Mesodermal cell (in vitro differentiated cells): ENCODE measurements at regions not wholly inside any gene's neighbourhood (a gene's known extent, or its start where the extent isn't known, plus 50 kb on each side); places are given as distances from the start of the nearest gene placed in this dataset.
"Not testable (repeated sequence)": the region's sequence is repeated elsewhere in the genome, so short reads cannot be mapped to it uniquely, and the experiment has no call there.

ENCODE experiments used
- H3K27ac ChIP-seq: 2 replicates; pipeline ENCODE4 v1.7.0; 2013; ENCODE audit warnings: mild to moderate bottlenecking, low read depth, low read length, moderate library complexity; ENCODE audit not compliant: severe bottlenecking
- H3K36me3 ChIP-seq: 2 replicates; pipeline ENCODE4 v1.7.1; 2013; ENCODE audit warnings: mild to moderate bottlenecking, low read length, moderate library complexity; ENCODE audit not compliant: control insufficient read depth, insufficient read depth
- H3K4me1 ChIP-seq: one replicate; pipeline ENCODE4 v1.7.1; 2013; ENCODE audit warnings: mild to moderate bottlenecking, low read length; ENCODE audit not compliant: insufficient read depth, control insufficient read depth, poor library complexity, severe bottlenecking
- H3K4me3 ChIP-seq: 2 replicates; pipeline ENCODE4 v1.7.0; 2013; ENCODE audit warnings: low read length, control low read depth, mild to moderate bottlenecking; ENCODE audit not compliant: insufficient read depth, poor library complexity, severe bottlenecking; ENCODE audit errors: extremely low read depth
- H3K9me3 ChIP-seq: 2 replicates; pipeline ENCODE4 v1.7.1; 2013; ENCODE audit warnings: mild to moderate bottlenecking, low read length, moderate library complexity; ENCODE audit not compliant: control insufficient read depth
- WGBS, 2 experiments: methylation state at CpG; one replicate each; pipeline ENCODE4 v1.1.5; 2013; ENCODE audit warnings: missing lambda C conversion rate in 2 of 2; ENCODE audit not compliant: insufficient coverage in 2 of 2; 5-methylcytosine and 5-hydroxymethylcytosine counted together

- Histone ChIP-seq H3K9me3 (no peaks in the 10 kb centered on the region), H3K36me3 (no peaks in the 10 kb centered on the region), H3K4me3 (no peak overlapping the region), H3K4me1 (no peaks in the 10 kb centered on the region), H3K27ac (no peak overlapping the region)
- 93 to 100% methylated on average over 3 of the region's 3 CpGs for WGBS, 2 experiments
Measured at GRCh38 chr2:11877764-11878163, 131.3 kb downstream of the LPIN1 start.

GRCh38 chr2:11885253-11885652 is 138.8 kb downstream of the LPIN1 start:
- H3K4me1 ChIP-seq, H3K27ac ChIP-seq, H3K9me3 ChIP-seq, H3K4me3 ChIP-seq, H3K36me3 ChIP-seq: not testable (repeated sequence)
- 86% methylated on average over 1 of the region's 4 CpGs; no CpG with 5 or more reads in 1 of the 2 experiments for WGBS, 2 experiments

- not testable (repeated sequence) for H3K36me3 ChIP-seq, H3K4me3 ChIP-seq, H3K4me1 ChIP-seq, H3K9me3 ChIP-seq, H3K27ac ChIP-seq
- 89 to 90% methylated on average over 5 of the region's 8 CpGs for WGBS, 2 experiments
Measured at GRCh38 chr2:11886899-11887298, 140.5 kb downstream of the LPIN1 start.

- Histone ChIP-seq H3K36me3 (no peaks in the 10 kb centered on the region), H3K4me3 (no peak overlapping the region)
- WGBS, 2 experiments = 100% methylated on average over 1 of the region's 2 CpGs; no CpG with 5 or more reads in 1 of the 2 experiments
Measured at GRCh38 chr2:11889101-11889850, 142.8 kb downstream of the LPIN1 start.

GRCh38 chr2:11889854-11890253 is 143.4 kb downstream of the LPIN1 start:
- no CpG with 5 or more reads among the region's 1 CpG for WGBS, 2 experiments
- H3K4me1 ChIP-seq = no peaks in the 10 kb centered on the region
- H3K36me3 ChIP-seq = no peaks in the 10 kb centered on the region
- no peak overlapping the region for H3K4me3 ChIP-seq
- H3K27ac ChIP-seq = no peak overlapping the region
- peaks cover 7% of the 10 kb centered on the region for H3K9me3 ChIP-seq

More at GRCh38 chr2:11889101-11889850, 142.8 kb downstream of the LPIN1 start:
- Histone ChIP-seq H3K9me3 (peaks cover 7% of the 10 kb centered on the region), H3K4me1 (no peaks in the 10 kb centered on the region), H3K27ac (no peak overlapping the region)

GRCh38 chr2:11891028-11891427 is 144.6 kb downstream of the LPIN1 start:
- H3K36me3 ChIP-seq = no peaks in the 10 kb centered on the region
- H3K4me1 ChIP-seq = no peaks in the 10 kb centered on the region
- H3K4me3 ChIP-seq = no peak overlapping the region
- WGBS, 2 experiments = 80 to 84% methylated on average over 3 to 4 of the region's 5 CpGs
- peaks cover 7% of the 10 kb centered on the region for H3K9me3 ChIP-seq
- no peak overlapping the region for H3K27ac ChIP-seq

- Histone ChIP-seq H3K36me3 (no peaks in the 10 kb centered on the region), H3K27ac (no peak overlapping the region), H3K4me1 (no peaks in the 10 kb centered on the region), H3K4me3 (no peak overlapping the region), H3K9me3 (peaks cover 7% of the 10 kb centered on the region)
- whole genome bisulfite sequencing, 2 experiments = 77 to 90% methylated on average over 3 of the region's 4 CpGs
Measured at GRCh38 chr2:11891671-11892440, 145.4 kb downstream of the LPIN1 start.

GRCh38 chr2:11896386-11896785 is 150.0 kb downstream of the LPIN1 start:
- 25% methylated on average over 2 of the region's 3 CpGs; no CpG with 5 or more reads in 1 of the 2 experiments for WGBS, 2 experiments
- Histone ChIP-seq H3K9me3 (no peaks in the 10 kb centered on the region), H3K4me3 (no peak overlapping the region), H3K27ac (no peak overlapping the region), H3K36me3 (no peaks in the 10 kb centered on the region), H3K4me1 (no peaks in the 10 kb centered on the region)

GRCh38 chr2:11898576-11898975 is 152.1 kb downstream of the LPIN1 start:
- Histone ChIP-seq H3K36me3 (no peaks in the 10 kb centered on the region), H3K4me1 (no peaks in the 10 kb centered on the region), H3K4me3 (no peak overlapping the region), H3K27ac (no peak overlapping the region), H3K9me3 (no peaks in the 10 kb centered on the region)
- 93 to 100% methylated on average over 2 to 3 of the region's 3 CpGs for WGBS, 2 experiments

- no peaks in the 10 kb centered on the region for H3K4me1 ChIP-seq
- WGBS, 2 experiments = 60 to 80% methylated on average over 1 to 2 of the region's 7 CpGs
Measured at GRCh38 chr2:11899264-11899818, 152.9 kb downstream of the LPIN1 start.

More at GRCh38 chr2:11899264-11899818, 152.9 kb downstream of the LPIN1 start:
- Histone ChIP-seq H3K9me3 (no peaks in the 10 kb centered on the region), H3K27ac (no peak overlapping the region), H3K4me3 (no peak overlapping the region), H3K36me3 (no peaks in the 10 kb centered on the region)
